ENCODE measurements at regions not wholly inside any gene's neighbourhood (a gene's known extent, or its start where the extent isn't known, plus 50 kb on each side); places are given as distances from the start of the nearest gene placed in this dataset.

GRCh38 chr5:38124321-38124720 is 134.0 kb upstream of the EGFLAM start:
- 61 to 69% methylated on average over 1 of the region's 1 CpG for WGBS, 2 donors

GRCh38 chr5:38121420-38121819 is 136.9 kb upstream of the EGFLAM start:
- H3K27me3 ChIP-seq: no peaks in the 10 kb centered on the region
- H3K27ac ChIP-seq: no peak overlapping the region
- TF ChIP-seq POLR2A (IDR thresholded peaks at IDR 0.05) (no peak), CTCF (IDR thresholded peaks at IDR 0.05) (no peak)
- intact Hi-C loops (cut with DNase I): no loop called here
- no peaks in the 10 kb centered on the region for H3K4me1 ChIP-seq
- no peaks in the 10 kb centered on the region for H3K9me3 ChIP-seq
- H3K4me3 ChIP-seq (replicated peaks in 1 of 3): no peak overlapping the region
- H3K36me3 ChIP-seq: no peaks in the 10 kb centered on the region
- 74 to 84% methylated on average over 2 of the region's 2 CpGs for WGBS, 2 donors
- DNase-seq: no peak

More at GRCh38 chr5:38124321-38124720, 134.0 kb upstream of the EGFLAM start:
- DNase-seq: no peak
- H3K36me3 ChIP-seq: no peaks in the 10 kb centered on the region
- TF ChIP-seq POLR2A (IDR thresholded peaks at IDR 0.05) (no peak), CTCF (IDR thresholded peaks at IDR 0.05) (no peak)
- intact Hi-C loops (cut with DNase I): no loop called here
- no peaks in the 10 kb centered on the region for H3K4me1 ChIP-seq
- H3K27me3 ChIP-seq: no peaks in the 10 kb centered on the region
- no peak overlapping the region for H3K27ac ChIP-seq
- no peak overlapping the region for H3K4me3 ChIP-seq (replicated peaks in 1 of 3)
- no peaks in the 10 kb centered on the region for H3K9me3 ChIP-seq

GRCh38 chr5:38119836-38120235 is 138.5 kb upstream of the EGFLAM start:
- no peak overlapping the region for H3K27ac ChIP-seq
- H3K9me3 ChIP-seq: no peaks in the 10 kb centered on the region
- no peak overlapping the region for H3K4me3 ChIP-seq (replicated peaks in 1 of 3)
- DNase-seq: no peak
- intact Hi-C loops (cut with DNase I): no loop called here
- TF ChIP-seq CTCF (IDR thresholded peaks at IDR 0.05) (no peak), POLR2A (IDR thresholded peaks at IDR 0.05) (no peak)
- no peaks in the 10 kb centered on the region for H3K4me1 ChIP-seq
- H3K27me3 ChIP-seq: no peaks in the 10 kb centered on the region
- no peaks in the 10 kb centered on the region for H3K36me3 ChIP-seq
- 81 to 85% methylated on average over 3 of the region's 3 CpGs for WGBS, 2 donors

GRCh38 chr5:38117784-38118479 is 140.4 kb upstream of the EGFLAM start:
- no peaks in the 10 kb centered on the region for H3K27me3 ChIP-seq
- no peaks in the 10 kb centered on the region for H3K9me3 ChIP-seq
- H3K4me1 ChIP-seq: no peaks in the 10 kb centered on the region
- intact Hi-C loops (cut with DNase I): no loop called here
- no peak overlapping the region for H3K27ac ChIP-seq
- 73 to 78% methylated on average over 5 of the region's 5 CpGs for WGBS, 2 donors
- H3K36me3 ChIP-seq: no peaks in the 10 kb centered on the region
- no peak for TF ChIP-seq POLR2A (IDR thresholded peaks at IDR 0.05)
- DNase-seq: no peak
- no peak overlapping the region for H3K4me3 ChIP-seq (replicated peaks in 1 of 3)

- no peak for TF ChIP-seq POLR2A (IDR thresholded peaks at IDR 0.05)
- TF ChIP-seq CTCF (IDR thresholded peaks at IDR 0.05): no peak
- Histone ChIP-seq H3K36me3 (no peaks in the 10 kb centered on the region), H3K9me3 (no peaks in the 10 kb centered on the region), H3K4me1 (no peaks in the 10 kb centered on the region), H3K4me3 (replicated peaks in 1 of 3) (no peak overlapping the region), H3K27me3 (no peaks in the 10 kb centered on the region), H3K27ac (no peak overlapping the region)
- intact Hi-C loops (cut with DNase I): no loop called here
- no peak for DNase-seq
- 30 to 46% methylated on average over 2 of the region's 2 CpGs for WGBS, 2 donors
Observed at GRCh38 chr5:38115318-38115827, 143.0 kb upstream of the EGFLAM start.

Data from thyroid gland (tissue), 4 donors.